Astrocyte (in vitro differentiated cells and primary cell): ENCODE measurements at regions not wholly inside any gene's neighbourhood (a gene's known extent, or its start where the extent isn't known, plus 50 kb on each side); places are given as distances from the start of the nearest gene placed in this dataset.
A peak's percentile ranks its signal among the peaks of the same experiment; 100 is the strongest.

Experiments
- DNase-seq: peaks from one replicate; pipeline ENCODE4 v3.0.0-alpha.2; 2010; ENCODE audit warnings: low read depth
- FAIRE-seq: peaks from 2 replicates; lab custom pipeline; 2011; peaks lifted over from hg19 to GRCh38; lab: Jason Lieb, UNC
- H2AFZ ChIP-seq: 2 replicates; pipeline ENCODE4 v1.6.0; 2012; ENCODE audit warnings: low read depth, low read length, inconsistent platforms
- H3K27ac ChIP-seq: 2 replicates; pipeline ENCODE4 v1.5.1; 2011; ENCODE audit warnings: low read depth, low read length, inconsistent platforms
- H3K27me3 ChIP-seq: 2 replicates; pipeline ENCODE4 v1.6.0; 2011; ENCODE audit warnings: low read length, inconsistent platforms; ENCODE audit not compliant: insufficient read depth
- H3K36me3 ChIP-seq: 2 replicates; pipeline ENCODE4 v1.5.1; 2011; ENCODE audit warnings: low read length, inconsistent platforms; ENCODE audit not compliant: insufficient read depth
- H3K4me1 ChIP-seq: 2 replicates; pipeline ENCODE4 v1.5.1; 2011; ENCODE audit warnings: low read length, inconsistent platforms; ENCODE audit not compliant: insufficient read depth
- H3K4me2 ChIP-seq: 2 replicates; pipeline ENCODE4 v1.6.0; 2012; ENCODE audit warnings: low read length, inconsistent platforms
- H3K4me3 ChIP-seq: 2 replicates; pipeline ENCODE4 v1.5.1; 2011; ENCODE audit warnings: low read depth, mild to moderate bottlenecking, low read length, inconsistent platforms; ENCODE audit not compliant: insufficient read depth
- H3K79me2 ChIP-seq: 2 replicates; pipeline ENCODE4 v1.6.0; 2012; ENCODE audit warnings: mild to moderate bottlenecking, low read length, inconsistent platforms; ENCODE audit not compliant: insufficient read depth
- H3K9ac ChIP-seq: 2 replicates; pipeline ENCODE4 v1.6.0; 2012; ENCODE audit warnings: mild to moderate bottlenecking, low read length, inconsistent platforms
- H3K9me3 ChIP-seq: 2 replicates; pipeline ENCODE4 v1.5.1; 2012; ENCODE audit warnings: low read depth, mild to moderate bottlenecking, low read length, inconsistent platforms; ENCODE audit not compliant: insufficient read depth
- H4K20me1 ChIP-seq: 2 replicates; pipeline ENCODE4 v1.6.0; 2012; ENCODE audit warnings: low read length, inconsistent platforms; ENCODE audit not compliant: insufficient read depth
- H3K27ac Mint-ChIP-seq: one replicate; pipeline ENCODE4 v1.8.0; 2021; ENCODE audit warnings: mild to moderate bottlenecking, mixed read lengths; ENCODE audit not compliant: unreplicated experiment
- H3K27me3 Mint-ChIP-seq: one replicate; pipeline ENCODE4 v1.8.0; 2021; ENCODE audit warnings: low read depth, mixed read lengths; ENCODE audit not compliant: unreplicated experiment
- H3K36me3 Mint-ChIP-seq: one replicate; pipeline ENCODE4 v1.8.0; 2021; ENCODE audit warnings: low read depth, mixed read lengths; ENCODE audit not compliant: unreplicated experiment
- H3K4me1 Mint-ChIP-seq: one replicate; pipeline ENCODE4 v1.8.0; 2021; ENCODE audit warnings: low read depth, mixed read lengths; ENCODE audit not compliant: unreplicated experiment
- H3K4me3 Mint-ChIP-seq: one replicate; pipeline ENCODE4 v1.8.0; 2021; ENCODE audit warnings: mild to moderate bottlenecking, moderate library complexity, mixed read lengths; ENCODE audit not compliant: unreplicated experiment
- H3K9me3 Mint-ChIP-seq: one replicate; pipeline ENCODE4 v1.8.0; 2021; ENCODE audit warnings: mild to moderate bottlenecking, mixed read lengths; ENCODE audit not compliant: unreplicated experiment
- EZH2 ChIP-seq: IDR thresholded peaks from 2 replicates; pipeline ENCODE4 v1.6.1; 2012; ENCODE audit warnings: mild to moderate bottlenecking, low read length, inconsistent platforms; ENCODE audit not compliant: insufficient read depth
- TF ChIP-seq, protein P1 (sequence below): IDR thresholded peaks from 2 replicates; pipeline ENCODE4 v1.5.1; 2011; ENCODE audit warnings: low read depth, mild to moderate bottlenecking, inconsistent platforms, low read length, moderate library complexity; ENCODE audit not compliant: insufficient read depth

DNA sequence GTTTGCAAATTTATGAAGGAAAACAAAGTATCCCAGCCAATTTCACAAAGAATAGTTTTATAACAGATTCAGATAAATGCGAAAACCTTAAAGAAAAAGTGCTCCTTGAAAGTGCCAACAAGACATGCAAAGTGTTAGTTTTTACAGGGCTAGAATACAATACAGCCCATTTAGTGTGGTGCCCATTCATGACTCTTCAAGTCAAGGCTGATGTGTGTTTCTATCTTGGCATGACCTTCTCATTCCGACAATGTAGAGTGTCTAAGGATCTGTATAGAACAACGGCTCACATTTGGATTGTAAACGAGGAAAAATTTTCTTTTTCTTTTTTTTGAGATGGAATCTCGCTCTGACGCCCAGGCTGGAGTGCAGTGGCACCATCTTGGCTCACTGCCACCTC, 205.2 kb upstream of the SEMA6A start:
- H3K9me3 ChIP-seq, result no peaks in the 10 kb centered on the region

DNA sequence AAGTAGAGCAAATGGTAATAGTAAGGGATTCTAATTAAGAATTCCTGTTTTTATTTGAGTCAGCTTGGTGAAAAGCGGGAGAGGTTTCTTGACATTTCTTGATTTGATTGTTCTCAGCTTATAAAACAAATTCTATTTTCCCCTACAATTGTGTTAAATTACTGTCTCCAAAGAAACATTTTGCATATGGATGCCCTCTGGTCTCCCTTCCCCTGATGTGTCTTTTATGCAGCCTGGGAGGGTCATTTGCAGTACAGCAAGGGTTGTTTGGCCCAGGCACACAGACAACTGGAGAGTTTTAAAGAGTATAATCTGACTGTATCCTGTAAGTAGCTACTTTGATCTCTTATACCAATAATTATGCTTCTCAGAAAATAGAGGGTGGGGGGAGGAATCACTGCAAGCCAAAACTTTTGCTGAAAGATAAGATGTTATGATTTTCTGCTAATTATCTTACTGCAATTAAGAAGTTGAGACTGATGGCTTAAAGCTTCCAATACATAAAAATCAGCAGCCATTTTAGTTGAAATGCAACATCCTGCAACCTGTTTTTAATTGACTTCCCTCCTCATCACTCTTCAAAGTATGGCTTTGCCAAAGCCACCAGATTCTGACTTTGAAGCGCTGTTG, 204.1 kb upstream of the SEMA6A start:
- H3K36me3 ChIP-seq, result no peaks in the 10 kb centered on the region
- H3K79me2 ChIP-seq, result no peaks in the 10 kb centered on the region
- Mint-ChIP-seq H3K4me3 (no peak overlapping the region), H3K36me3 (no peaks in the 10 kb centered on the region), H3K4me1 (no peaks in the 10 kb centered on the region), H3K27me3 (no peaks in the 10 kb centered on the region), H3K27ac (no peak overlapping the region), H3K9me3 (no peaks in the 10 kb centered on the region)
- no peak overlapping the region for H3K4me2 ChIP-seq
- no peak overlapping the region for H3K27ac ChIP-seq
- no peak for FAIRE-seq
- no peak overlapping the region for H3K9ac ChIP-seq
- H3K4me1 ChIP-seq, result no peaks in the 10 kb centered on the region
- H3K27me3 ChIP-seq, result peaks cover 2% of the 10 kb centered on the region
- TF ChIP-seq, protein P1, sequence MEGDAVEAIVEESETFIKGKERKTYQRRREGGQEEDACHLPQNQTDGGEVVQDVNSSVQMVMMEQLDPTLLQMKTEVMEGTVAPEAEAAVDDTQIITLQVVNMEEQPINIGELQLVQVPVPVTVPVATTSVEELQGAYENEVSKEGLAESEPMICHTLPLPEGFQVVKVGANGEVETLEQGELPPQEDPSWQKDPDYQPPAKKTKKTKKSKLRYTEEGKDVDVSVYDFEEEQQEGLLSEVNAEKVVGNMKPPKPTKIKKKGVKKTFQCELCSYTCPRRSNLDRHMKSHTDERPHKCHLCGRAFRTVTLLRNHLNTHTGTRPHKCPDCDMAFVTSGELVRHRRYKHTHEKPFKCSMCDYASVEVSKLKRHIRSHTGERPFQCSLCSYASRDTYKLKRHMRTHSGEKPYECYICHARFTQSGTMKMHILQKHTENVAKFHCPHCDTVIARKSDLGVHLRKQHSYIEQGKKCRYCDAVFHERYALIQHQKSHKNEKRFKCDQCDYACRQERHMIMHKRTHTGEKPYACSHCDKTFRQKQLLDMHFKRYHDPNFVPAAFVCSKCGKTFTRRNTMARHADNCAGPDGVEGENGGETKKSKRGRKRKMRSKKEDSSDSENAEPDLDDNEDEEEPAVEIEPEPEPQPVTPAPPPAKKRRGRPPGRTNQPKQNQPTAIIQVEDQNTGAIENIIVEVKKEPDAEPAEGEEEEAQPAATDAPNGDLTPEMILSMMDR, result no peak
- no peak for TF ChIP-seq EZH2
- no peaks in the 10 kb centered on the region for H3K9me3 ChIP-seq
- DNase-seq, result no peak
- H3K4me3 ChIP-seq, result no peak overlapping the region
- H4K20me1 ChIP-seq, result no peaks in the 10 kb centered on the region
- no peak overlapping the region for H2AFZ ChIP-seq

More for the DNA sequence above, 205.2 kb upstream of the SEMA6A start:
- no peaks in the 10 kb centered on the region for H3K79me2 ChIP-seq
- H3K27ac ChIP-seq, result no peak overlapping the region
- FAIRE-seq (no peak), DNase-seq (no peak)
- no peaks in the 10 kb centered on the region for H3K4me1 ChIP-seq
- no peaks in the 10 kb centered on the region for H4K20me1 ChIP-seq
- no peaks in the 10 kb centered on the region for H3K9me3 Mint-ChIP-seq
- peaks cover 2% of the 10 kb centered on the region for H3K27me3 ChIP-seq
- H3K4me3 ChIP-seq, result no peak overlapping the region
- no peaks in the 10 kb centered on the region for H3K36me3 ChIP-seq
- H3K4me2 ChIP-seq, result no peak overlapping the region
- H3K27me3 Mint-ChIP-seq, result no peaks in the 10 kb centered on the region
- no peaks in the 10 kb centered on the region for H3K4me1 Mint-ChIP-seq
- no peak overlapping the region for H3K9ac ChIP-seq
- no peak overlapping the region for H3K4me3 Mint-ChIP-seq
- TF ChIP-seq EZH2, result no peak
- TF ChIP-seq, protein P1, result no peak
- no peaks in the 10 kb centered on the region for H3K36me3 Mint-ChIP-seq
- no peak overlapping the region for H2AFZ ChIP-seq
- H3K27ac Mint-ChIP-seq, result no peak overlapping the region

DNA sequence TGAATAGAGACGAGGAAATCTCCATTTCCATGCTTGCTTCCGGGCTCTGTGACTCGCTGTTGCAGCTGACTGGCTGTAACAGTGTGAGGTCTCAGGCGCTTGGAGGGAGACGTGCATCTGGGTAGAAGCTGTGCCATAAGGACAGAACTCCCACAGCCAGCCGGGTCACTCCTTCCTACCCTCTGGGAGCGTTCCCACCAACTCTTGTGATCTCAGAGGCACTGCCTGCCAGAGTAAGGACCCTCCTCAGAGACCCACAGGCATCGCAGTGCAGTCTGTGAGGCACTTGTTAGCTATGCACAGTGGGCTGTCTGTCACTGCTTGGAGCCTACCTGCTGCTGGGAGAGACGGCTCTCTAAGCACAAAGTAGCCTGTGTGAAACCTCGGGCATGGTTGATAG, 203.4 kb upstream of the SEMA6A start:
- no peaks in the 10 kb centered on the region for H3K79me2 ChIP-seq
- H2AFZ ChIP-seq, result peak overlapping the region; percentile 50
- Mint-ChIP-seq H3K27ac (no peak overlapping the region), H3K4me3 (no peak overlapping the region), H3K9me3 (no peaks in the 10 kb centered on the region), H3K4me1 (no peaks in the 10 kb centered on the region), H3K36me3 (no peaks in the 10 kb centered on the region), H3K27me3 (no peaks in the 10 kb centered on the region)
- H3K4me1 ChIP-seq, result no peaks in the 10 kb centered on the region
- H3K4me3 ChIP-seq, result no peak overlapping the region
- FAIRE-seq, result no peak
- DNase-seq, result no peak
- no peaks in the 10 kb centered on the region for H4K20me1 ChIP-seq
- peaks cover 2% of the 10 kb centered on the region for H3K27me3 ChIP-seq
- H3K9ac ChIP-seq, result no peak overlapping the region
- no peak overlapping the region for H3K4me2 ChIP-seq
- no peaks in the 10 kb centered on the region for H3K9me3 ChIP-seq
- no peak overlapping the region for H3K27ac ChIP-seq
- no peaks in the 10 kb centered on the region for H3K36me3 ChIP-seq
- no peak for TF ChIP-seq EZH2
- TF ChIP-seq, protein P1, result no peak
